ENCODE measurements at regions not wholly inside any gene's neighbourhood (a gene's known extent, or its start where the extent isn't known, plus 50 kb on each side); places are given as distances from the start of the nearest gene placed in this dataset.
A peak's percentile ranks its signal among the peaks of the same experiment; 100 is the strongest.

- Histone ChIP-seq H3K27me3 (no peaks in the 10 kb centered on the region), H3K4me3 (no peak overlapping the region), H3K9me3 (replicated peaks in 1 of 3) (no peaks in the 10 kb centered on the region), H3K4me1 (replicated peaks in 1 of 2) (no peaks in the 10 kb centered on the region), H3K36me3 (replicated peaks in 1 of 2) (no peaks in the 10 kb centered on the region), H3K27ac (no peak overlapping the region)
- intact Hi-C loops (cut with DNase I): no loop called here
- 85 to 94% (median 87%) methylated on average over 2 of the region's 2 CpGs for WGBS, 4 donors
- DNase-seq: no peak
- no peak for TF ChIP-seq CTCF (IDR thresholded peaks at IDR 0.05)
Measured at GRCh38 chr11:93051186-93051585, 81.7 kb downstream of the MTNR1B start.

GRCh38 chr11:93053864-93054263 lies 84.4 kb downstream of the MTNR1B start:
- TF ChIP-seq CTCF (IDR thresholded peaks at IDR 0.05) (no peak), POLR2A (IDR thresholded peaks at IDR 0.05) (no peak)
- no peak for DNase-seq
- WGBS, 4 donors: 89 to 94% (median 90%) methylated on average over 2 of the region's 2 CpGs
- Histone ChIP-seq H3K4me1 (replicated peaks in 1 of 2) (peaks cover 0 to 6% of the 10 kb centered on the region in 2 donors), H3K27me3 (no peaks in the 10 kb centered on the region), H3K9me3 (replicated peaks in 1 of 3) (no peaks in the 10 kb centered on the region), H3K4me3 (no peak overlapping the region), H3K36me3 (replicated peaks in 1 of 2) (no peaks in the 10 kb centered on the region), H3K27ac (no peak overlapping the region)
- intact Hi-C loops (cut with DNase I): no loop called here

GRCh38 chr11:93054279-93054678 lies 84.8 kb downstream of the MTNR1B start:
- DNase-seq: no peak
- Histone ChIP-seq H3K4me3 (no peak overlapping the region), H3K36me3 (replicated peaks in 1 of 2) (no peaks in the 10 kb centered on the region), H3K27ac (no peak overlapping the region), H3K9me3 (replicated peaks in 1 of 3) (no peaks in the 10 kb centered on the region), H3K4me1 (replicated peaks in 1 of 2) (peaks cover 0 to 6% of the 10 kb centered on the region in 2 donors), H3K27me3 (no peaks in the 10 kb centered on the region)
- intact Hi-C loops (cut with DNase I): no loop called here
- 85 to 92% (median 90%) methylated on average over 4 of the region's 4 CpGs for WGBS, 4 donors
- TF ChIP-seq POLR2A (IDR thresholded peaks at IDR 0.05) (no peak), CTCF (IDR thresholded peaks at IDR 0.05) (no peak)

- no peaks in the 10 kb centered on the region for H3K27me3 ChIP-seq
- H3K4me1 ChIP-seq (replicated peaks in 1 of 2): peaks cover 0 to 6% of the 10 kb centered on the region in 2 donors
- H3K27ac ChIP-seq: no peak overlapping the region
- DNase-seq: peak in 5 of 7 donors; percentile 29 to 51 (median 42)
- intact Hi-C loops (cut with DNase I): no loop called here
- H3K9me3 ChIP-seq (replicated peaks in 1 of 3): no peaks in the 10 kb centered on the region
- no peak for TF ChIP-seq POLR2A (IDR thresholded peaks at IDR 0.05)
- no peak for TF ChIP-seq CTCF (IDR thresholded peaks at IDR 0.05)
- no peak overlapping the region for H3K4me3 ChIP-seq
- H3K36me3 ChIP-seq (replicated peaks in 1 of 2): no peaks in the 10 kb centered on the region
- 49 to 59% (median 50%) methylated on average over 2 of the region's 2 CpGs for WGBS, 4 donors
Measured at GRCh38 chr11:93054881-93055280, 85.4 kb downstream of the MTNR1B start.

All from adrenal gland (tissue), 9 donors.